ENCODE measurements at regions not wholly inside any gene's neighbourhood (a gene's known extent, or its start where the extent isn't known, plus 50 kb on each side); places are given as distances from the start of the nearest gene placed in this dataset.

DNA sequence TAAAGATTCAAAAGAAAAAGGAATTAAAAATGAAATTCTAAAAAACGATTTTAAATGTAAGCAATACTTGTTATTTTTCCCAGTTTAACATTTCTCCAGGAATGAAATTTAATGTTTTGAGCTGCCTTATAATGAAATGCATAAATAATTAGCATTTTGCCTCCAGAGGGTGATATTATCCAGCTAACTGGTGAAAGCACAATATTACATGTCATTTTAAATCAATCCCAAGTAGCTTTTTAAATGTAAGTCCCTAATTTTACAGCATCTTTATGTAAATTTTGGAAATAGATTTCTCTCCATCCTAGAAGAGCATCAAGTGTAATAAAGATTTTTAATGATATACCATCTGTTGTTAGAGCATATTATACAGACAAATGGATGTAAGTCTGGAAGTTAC is 139.1 kb upstream of the P2RY1 start:
- no peak for DNase-seq (ENCODE audit: extremely low spot score, unreplicated experiment)
- no peaks in the 10 kb centered on the region for H3K27me3 Mint-ChIP-seq
- no peak for TF ChIP-seq CTCF (conservative IDR thresholded peaks at IDR 0.05)
- no peaks in the 10 kb centered on the region for H3K9me3 Mint-ChIP-seq
- H3K4me1 Mint-ChIP-seq (ENCODE audit: unreplicated experiment), result no peaks in the 10 kb centered on the region
- no peak overlapping the region for H3K27ac Mint-ChIP-seq
- H3K36me3 Mint-ChIP-seq, result no peaks in the 10 kb centered on the region
- no peak overlapping the region for H3K4me3 Mint-ChIP-seq

DNA sequence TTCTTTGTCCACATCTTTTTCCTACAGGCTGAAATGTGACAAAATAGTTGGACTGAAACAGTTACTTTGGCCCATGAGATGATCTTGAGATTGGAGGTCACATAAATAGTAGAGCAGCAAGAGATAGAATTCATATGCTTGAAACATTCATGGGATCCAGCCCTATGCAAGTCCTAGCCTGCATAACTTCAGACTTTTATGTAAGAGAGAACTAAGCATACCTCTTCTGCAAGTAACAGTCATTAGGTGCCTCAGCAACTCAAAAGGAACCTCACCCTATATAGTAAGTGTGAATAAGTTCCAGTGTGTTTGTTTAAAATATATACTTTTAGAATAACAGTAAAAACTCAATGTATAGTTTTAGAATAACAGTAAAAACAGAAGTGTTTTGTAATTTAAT is 138.0 kb upstream of the P2RY1 start:
- no peak for TF ChIP-seq CTCF (conservative IDR thresholded peaks at IDR 0.05)
- Mint-ChIP-seq H3K4me3 (no peak overlapping the region), H3K27ac (no peak overlapping the region), H3K4me1 (ENCODE audit: unreplicated experiment) (no peaks in the 10 kb centered on the region), H3K27me3 (no peaks in the 10 kb centered on the region), H3K36me3 (peaks cover 4% of the 10 kb centered on the region), H3K9me3 (no peaks in the 10 kb centered on the region)
- DNase-seq (ENCODE audit: extremely low spot score, unreplicated experiment), result no peak

GRCh38 chr3:152703245-152703890 is 131.6 kb upstream of the P2RY1 start:
- Mint-ChIP-seq H3K36me3 (peaks cover 4% of the 10 kb centered on the region), H3K9me3 (no peaks in the 10 kb centered on the region), H3K27ac (no peak overlapping the region), H3K4me3 (no peak overlapping the region), H3K27me3 (no peaks in the 10 kb centered on the region), H3K4me1 (ENCODE audit: unreplicated experiment) (no peaks in the 10 kb centered on the region)
- no peak for DNase-seq (ENCODE audit: extremely low spot score, unreplicated experiment)
- TF ChIP-seq CTCF (conservative IDR thresholded peaks at IDR 0.05), result no peak

- Mint-ChIP-seq H3K27me3 (no peaks in the 10 kb centered on the region), H3K27ac (no peak overlapping the region), H3K9me3 (no peaks in the 10 kb centered on the region), H3K4me3 (no peak overlapping the region), H3K4me1 (ENCODE audit: unreplicated experiment) (no peaks in the 10 kb centered on the region), H3K36me3 (no peaks in the 10 kb centered on the region)
- no peak for TF ChIP-seq CTCF (conservative IDR thresholded peaks at IDR 0.05)
- DNase-seq (ENCODE audit: extremely low spot score, unreplicated experiment), result no peak
Measured at GRCh38 chr3:152706991-152707713, 127.8 kb upstream of the P2RY1 start.

- no peak overlapping the region for H3K27ac Mint-ChIP-seq
- H3K36me3 Mint-ChIP-seq, result no peaks in the 10 kb centered on the region
Measured at GRCh38 chr3:152709659-152710058, 125.3 kb upstream of the P2RY1 start.

More at GRCh38 chr3:152709659-152710058, 125.3 kb upstream of the P2RY1 start:
- Mint-ChIP-seq H3K27me3 (no peaks in the 10 kb centered on the region), H3K4me1 (ENCODE audit: unreplicated experiment) (no peaks in the 10 kb centered on the region), H3K9me3 (no peaks in the 10 kb centered on the region), H3K4me3 (no peak overlapping the region)
- TF ChIP-seq CTCF (conservative IDR thresholded peaks at IDR 0.05), result no peak
- DNase-seq (ENCODE audit: extremely low spot score, unreplicated experiment), result no peak

Data from type B pancreatic cell (in vitro differentiated cells).